Dendritic cell treated with granulocyte-macrophage colony-stimulating factor and Interleukin-4, amounts not matched to agents 40 ng/mL and 50 ng/mL, for 4 days (primary cell): ENCODE measurements at regions not wholly inside any gene's neighbourhood (a gene's known extent, or its start where the extent isn't known, plus 50 kb on each side); places are given as distances from the start of the nearest gene placed in this dataset.
"Not testable (repeated sequence)": the region's sequence is repeated elsewhere in the genome, so short reads cannot be mapped to it uniquely, and the experiment has no call there.

Experiments used
- H3K27ac Mint-ChIP-seq: one replicate; pipeline ENCODE4 v1.8.0; 2022; ENCODE audit warnings: mild to moderate bottlenecking, mixed read lengths
- H3K27me3 Mint-ChIP-seq: one replicate; pipeline ENCODE4 v1.8.0; 2022; ENCODE audit warnings: mild to moderate bottlenecking, mixed read lengths
- H3K36me3 Mint-ChIP-seq: one replicate; pipeline ENCODE4 v1.8.0; 2022; ENCODE audit warnings: low read depth, mixed read lengths
- H3K4me1 Mint-ChIP-seq: one replicate; pipeline ENCODE4 v1.8.0; 2022; ENCODE audit warnings: low read depth, mixed read lengths
- H3K4me3 Mint-ChIP-seq: one replicate; pipeline ENCODE4 v1.8.0; 2022; ENCODE audit warnings: mild to moderate bottlenecking, moderate library complexity, mixed read lengths
- H3K9me3 Mint-ChIP-seq: one replicate; pipeline ENCODE4 v1.8.0; 2022; ENCODE audit warnings: mixed read lengths
- intact Hi-C: fragments of 100-400 bp; cut with micrococcal nuclease; formaldehyde crosslinking; loops from one replicate; pipeline ENCODE4 v1.15.0; 2022

GRCh38 chr22:48488611-48489511, 1338.8 kb downstream of the BRD1 start:
- no peaks in the 10 kb centered on the region for H3K36me3 Mint-ChIP-seq
- no peaks in the 10 kb centered on the region for H3K9me3 Mint-ChIP-seq
- no peak overlapping the region for H3K4me3 Mint-ChIP-seq
- H3K27me3 Mint-ChIP-seq: peaks cover 72% of the 10 kb centered on the region
- H3K4me1 Mint-ChIP-seq: peaks cover 6% of the 10 kb centered on the region
- intact Hi-C loops: no loop called here
- H3K27ac Mint-ChIP-seq: no peak overlapping the region

GRCh38 chr22:48488149-48488551, 1339.5 kb downstream of the BRD1 start:
- no peak overlapping the region for H3K4me3 Mint-ChIP-seq
- H3K27me3 Mint-ChIP-seq: peaks cover 72% of the 10 kb centered on the region
- intact Hi-C loops: no loop called here

GRCh38 chr22:48486558-48486957, 1341.1 kb downstream of the BRD1 start:
- Mint-ChIP-seq H3K27ac (no peak overlapping the region), H3K4me3 (no peak overlapping the region), H3K4me1 (no peaks in the 10 kb centered on the region), H3K9me3 (no peaks in the 10 kb centered on the region), H3K27me3 (peaks cover 58% of the 10 kb centered on the region), H3K36me3 (no peaks in the 10 kb centered on the region)
- intact Hi-C loops: no loop called here

More at GRCh38 chr22:48488149-48488551, 1339.5 kb downstream of the BRD1 start:
- H3K27ac Mint-ChIP-seq: no peak overlapping the region
- H3K9me3 Mint-ChIP-seq: no peaks in the 10 kb centered on the region
- peaks cover 6% of the 10 kb centered on the region for H3K4me1 Mint-ChIP-seq
- no peaks in the 10 kb centered on the region for H3K36me3 Mint-ChIP-seq

GRCh38 chr22:48486134-48486532, 1341.5 kb downstream of the BRD1 start:
- intact Hi-C loops: no loop called here
- H3K36me3 Mint-ChIP-seq: no peaks in the 10 kb centered on the region
- H3K4me1 Mint-ChIP-seq: no peaks in the 10 kb centered on the region
- no peak overlapping the region for H3K27ac Mint-ChIP-seq
- no peaks in the 10 kb centered on the region for H3K9me3 Mint-ChIP-seq
- H3K4me3 Mint-ChIP-seq: no peak overlapping the region
- H3K27me3 Mint-ChIP-seq: peaks cover 53% of the 10 kb centered on the region

GRCh38 chr22:48485149-48486133, 1342.2 kb downstream of the BRD1 start:
- Mint-ChIP-seq H3K36me3 (no peaks in the 10 kb centered on the region), H3K4me1 (no peaks in the 10 kb centered on the region), H3K27ac (no peak overlapping the region), H3K9me3 (no peaks in the 10 kb centered on the region), H3K4me3 (no peak overlapping the region), H3K27me3 (peaks cover 46% of the 10 kb centered on the region)
- intact Hi-C loops: no loop called here

- Mint-ChIP-seq H3K4me1 (no peaks in the 10 kb centered on the region), H3K36me3 (no peaks in the 10 kb centered on the region), H3K4me3 (no peak overlapping the region), H3K27ac (no peak overlapping the region), H3K27me3 (peaks cover 41% of the 10 kb centered on the region), H3K9me3 (no peaks in the 10 kb centered on the region)
- intact Hi-C loops: no loop called here
These were observed 1343.7 kb downstream of the BRD1 start for GRCh38 chr22:48483764-48484528.

- intact Hi-C loops: no loop called here
- H3K36me3 Mint-ChIP-seq: no peaks in the 10 kb centered on the region
- no peaks in the 10 kb centered on the region for H3K9me3 Mint-ChIP-seq
- no peak overlapping the region for H3K4me3 Mint-ChIP-seq
- peaks cover 30% of the 10 kb centered on the region for H3K27me3 Mint-ChIP-seq
- no peak overlapping the region for H3K27ac Mint-ChIP-seq
- H3K4me1 Mint-ChIP-seq: no peaks in the 10 kb centered on the region
These were observed 1344.9 kb downstream of the BRD1 start for GRCh38 chr22:48482771-48483170.

GRCh38 chr22:48482198-48482597, 1345.5 kb downstream of the BRD1 start:
- H3K9me3 Mint-ChIP-seq, H3K4me3 Mint-ChIP-seq, H3K4me1 Mint-ChIP-seq, H3K27ac Mint-ChIP-seq, intact Hi-C loops, H3K36me3 Mint-ChIP-seq: not testable (repeated sequence)
- peaks cover 24% of the 10 kb centered on the region for H3K27me3 Mint-ChIP-seq

GRCh38 chr22:48481748-48482147, 1345.9 kb downstream of the BRD1 start:
- H3K4me1 Mint-ChIP-seq: no peaks in the 10 kb centered on the region
- no peak overlapping the region for H3K27ac Mint-ChIP-seq
- intact Hi-C loops: no loop called here
- no peaks in the 10 kb centered on the region for H3K9me3 Mint-ChIP-seq
- no peak overlapping the region for H3K4me3 Mint-ChIP-seq
- no peaks in the 10 kb centered on the region for H3K36me3 Mint-ChIP-seq
- H3K27me3 Mint-ChIP-seq: peaks cover 20% of the 10 kb centered on the region

- H3K4me3 Mint-ChIP-seq: no peak overlapping the region
- no peak overlapping the region for H3K27ac Mint-ChIP-seq
- H3K9me3 Mint-ChIP-seq: no peaks in the 10 kb centered on the region
- no peaks in the 10 kb centered on the region for H3K4me1 Mint-ChIP-seq
- intact Hi-C loops: no loop called here
- no peaks in the 10 kb centered on the region for H3K27me3 Mint-ChIP-seq
- no peaks in the 10 kb centered on the region for H3K36me3 Mint-ChIP-seq
These were observed 1349.0 kb downstream of the BRD1 start for GRCh38 chr22:48478529-48479265.

GRCh38 chr22:48478124-48478523, 1349.5 kb downstream of the BRD1 start:
- Mint-ChIP-seq H3K27me3 (no peaks in the 10 kb centered on the region), H3K4me1 (no peaks in the 10 kb centered on the region), H3K36me3 (no peaks in the 10 kb centered on the region), H3K4me3 (no peak overlapping the region), H3K9me3 (no peaks in the 10 kb centered on the region), H3K27ac (no peak overlapping the region)
- intact Hi-C loops: no loop called here

- intact Hi-C loops: no loop called here
- Mint-ChIP-seq H3K36me3 (no peaks in the 10 kb centered on the region), H3K4me3 (no peak overlapping the region), H3K27me3 (no peaks in the 10 kb centered on the region), H3K27ac (no peak overlapping the region), H3K4me1 (no peaks in the 10 kb centered on the region), H3K9me3 (no peaks in the 10 kb centered on the region)
These were observed 1350.5 kb downstream of the BRD1 start for GRCh38 chr22:48477031-48477721.

- H3K4me1 Mint-ChIP-seq: no peaks in the 10 kb centered on the region
- intact Hi-C loops: no loop called here
- no peaks in the 10 kb centered on the region for H3K9me3 Mint-ChIP-seq
- no peak overlapping the region for H3K27ac Mint-ChIP-seq
- H3K27me3 Mint-ChIP-seq: no peaks in the 10 kb centered on the region
- H3K36me3 Mint-ChIP-seq: no peaks in the 10 kb centered on the region
- H3K4me3 Mint-ChIP-seq: no peak overlapping the region
These were observed 1351.1 kb downstream of the BRD1 start for GRCh38 chr22:48476577-48476976.
